AG10803 (cell line): ENCODE measurements at regions not wholly inside any gene's neighbourhood (a gene's known extent, or its start where the extent isn't known, plus 50 kb on each side); places are given as distances from the start of the nearest gene placed in this dataset.
"Not testable (repeated sequence)": the region's sequence is repeated elsewhere in the genome, so short reads cannot be mapped to it uniquely, and the experiment has no call there.

ENCODE experiments used
- DNase-seq: peaks from one replicate; pipeline ENCODE4 v3.0.0; 2010; ENCODE audit warnings: low read depth
- H3K4me3 ChIP-seq: 2 replicates; pipeline ENCODE4 v1.5.1; 2011; ENCODE audit warnings: mild to moderate bottlenecking, low read length, control low read depth
- CTCF ChIP-seq: conservative IDR thresholded peaks from 2 replicates; pipeline ENCODE4 v1.5.1; 2011; ENCODE audit warnings: mild to moderate bottlenecking, low read length, control low read depth, inconsistent platforms

GRCh38 chr15:34496207-34496995 lies 58.8 kb upstream of the GOLGA8A start:
- DNase-seq, result no peak
- no peak for TF ChIP-seq CTCF
- no peak overlapping the region for H3K4me3 ChIP-seq

DNA sequence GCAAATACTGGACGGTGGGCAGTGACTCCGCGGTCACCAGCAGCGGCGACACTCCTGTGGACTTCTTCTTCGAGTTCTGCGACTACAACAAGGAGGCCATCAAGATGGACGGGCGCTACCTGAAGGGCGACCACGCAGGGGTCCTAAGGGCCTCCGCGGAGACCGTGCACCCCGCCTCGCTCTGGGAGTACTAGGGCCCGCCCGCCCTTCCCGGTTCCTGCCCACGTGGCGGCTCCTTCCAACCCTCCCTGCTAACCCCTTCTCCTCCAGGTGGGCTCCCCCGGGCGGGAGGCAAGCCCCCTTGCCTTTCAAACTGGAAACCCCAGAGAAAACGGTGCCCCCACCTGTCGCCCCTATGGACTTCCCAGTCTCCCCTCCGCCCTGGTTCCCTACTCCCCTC lies 58.1 kb upstream of the GOLGA8A start:
- DNase-seq, H3K4me3 ChIP-seq: not testable (repeated sequence)

- TF ChIP-seq CTCF, result no peak
- H3K4me3 ChIP-seq, result no peak overlapping the region
- no peak for DNase-seq
These were observed 56.4 kb upstream of the GOLGA8A start for GRCh38 chr15:34494084-34494399.

- no peak for TF ChIP-seq CTCF
- DNase-seq, result no peak
- no peak overlapping the region for H3K4me3 ChIP-seq
These were observed 55.4 kb upstream of the GOLGA8A start for GRCh38 chr15:34493001-34493400.

DNA sequence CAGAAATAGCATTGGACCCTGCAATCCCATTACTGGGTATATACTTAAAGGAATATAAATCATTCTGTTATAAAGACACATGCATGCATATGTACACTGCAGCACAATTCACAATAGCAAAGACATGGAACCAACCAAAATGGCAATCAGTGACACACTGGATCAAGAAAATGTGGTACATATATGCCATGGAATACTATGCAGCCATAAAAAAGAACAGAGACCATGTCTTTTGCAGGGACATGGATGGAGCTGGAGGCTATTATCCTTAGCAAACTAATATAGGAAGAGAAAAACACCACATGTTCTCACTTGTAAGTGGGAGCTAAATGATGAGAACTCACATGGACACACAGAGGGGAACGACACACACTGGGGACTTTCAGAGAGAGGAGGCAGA lies 53.9 kb upstream of the GOLGA8A start:
- H3K4me3 ChIP-seq, DNase-seq: not testable (repeated sequence)

GRCh38 chr15:34490417-34491193 lies 53.0 kb upstream of the GOLGA8A start:
- TF ChIP-seq CTCF, result no peak
- DNase-seq, result no peak
- H3K4me3 ChIP-seq, result no peak overlapping the region

DNA sequence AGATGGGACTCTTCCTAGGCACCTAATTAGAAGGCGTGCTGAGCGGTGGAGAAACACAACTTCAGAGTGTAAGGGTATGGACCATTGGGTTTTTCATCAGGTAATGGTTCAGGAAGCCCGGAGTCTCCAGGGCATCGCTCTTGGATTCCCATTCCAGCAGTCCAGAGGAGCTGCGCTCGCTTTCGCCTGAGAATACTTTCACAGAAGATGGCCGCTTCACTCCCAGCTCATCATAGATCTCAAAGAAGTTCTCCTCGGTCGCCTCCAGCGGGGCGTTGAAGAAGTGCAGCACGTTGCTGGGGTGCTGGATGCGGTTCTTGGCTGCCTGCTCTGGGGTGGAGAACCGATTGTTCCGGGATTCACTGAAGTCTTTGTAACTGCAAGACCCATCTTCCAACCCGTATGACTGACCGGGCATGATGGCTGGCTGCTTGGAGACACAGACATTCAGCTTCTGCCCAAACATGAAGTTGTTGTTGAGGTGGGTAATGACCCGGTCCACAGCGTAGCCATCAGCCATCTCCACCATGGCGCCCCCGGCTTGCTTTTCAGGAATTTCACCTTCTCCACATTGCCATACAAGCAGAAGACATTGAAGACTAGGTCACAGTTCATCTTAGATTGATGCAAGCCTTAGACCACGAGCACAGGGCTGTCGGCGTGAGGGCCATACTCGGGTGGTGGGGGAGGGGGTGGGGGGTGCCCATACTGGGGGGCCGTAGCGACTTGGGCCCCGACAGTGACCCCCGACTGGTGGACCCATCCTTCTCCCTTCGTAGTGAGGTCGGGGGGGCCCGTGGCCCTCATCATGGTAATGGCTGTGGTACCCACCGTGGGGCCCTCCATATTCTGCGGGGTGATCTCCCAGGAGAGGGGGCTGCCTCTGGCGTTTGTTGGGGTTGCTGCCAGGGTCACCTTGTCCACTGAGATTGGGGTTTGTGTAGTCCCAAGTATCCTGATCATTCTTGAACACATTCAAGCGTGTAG lies 51.7 kb upstream of the GOLGA8A start:
- DNase-seq, H3K4me3 ChIP-seq: not testable (repeated sequence)
